ENCODE measurements at regions not wholly inside any gene's neighbourhood (a gene's known extent, or its start where the extent isn't known, plus 50 kb on each side); places are given as distances from the start of the nearest gene placed in this dataset.

- H3K4me1 ChIP-seq: no peaks in the 10 kb centered on the region
- no peak for TF ChIP-seq CTCF (IDR thresholded peaks at IDR 0.05)
- no peak for TF ChIP-seq POLR2A (IDR thresholded peaks at IDR 0.05)
- no peak for DNase-seq
Measured at GRCh38 chr16:6714510-6714909, 618.1 kb upstream of the RBFOX1 start.

GRCh38 chr16:6709736-6710135 is 622.9 kb upstream of the RBFOX1 start:
- Histone ChIP-seq H3K9me3 (no peaks in the 10 kb centered on the region), H3K27ac (no peak overlapping the region), H3K4me3 (no peak overlapping the region), H3K4me1 (no peaks in the 10 kb centered on the region), H3K27me3 (no peaks in the 10 kb centered on the region), H3K36me3 (no peaks in the 10 kb centered on the region)
- TF ChIP-seq POLR2A (IDR thresholded peaks at IDR 0.05) (no peak), CTCF (IDR thresholded peaks at IDR 0.05) (no peak)
- DNase-seq: no peak

More at GRCh38 chr16:6714510-6714909, 618.1 kb upstream of the RBFOX1 start:
- no peak overlapping the region for H3K4me3 ChIP-seq
- H3K9me3 ChIP-seq: no peaks in the 10 kb centered on the region
- no peaks in the 10 kb centered on the region for H3K27me3 ChIP-seq
- H3K27ac ChIP-seq: no peak overlapping the region
- H3K36me3 ChIP-seq: no peaks in the 10 kb centered on the region

GRCh38 chr16:6708576-6709215 is 623.9 kb upstream of the RBFOX1 start:
- H3K9me3 ChIP-seq: no peaks in the 10 kb centered on the region
- H3K27ac ChIP-seq: no peak overlapping the region
- no peaks in the 10 kb centered on the region for H3K36me3 ChIP-seq
- H3K4me1 ChIP-seq: no peaks in the 10 kb centered on the region
- DNase-seq: no peak
- H3K4me3 ChIP-seq: no peak overlapping the region
- H3K27me3 ChIP-seq: no peaks in the 10 kb centered on the region
- TF ChIP-seq CTCF (IDR thresholded peaks at IDR 0.05): no peak
- no peak for TF ChIP-seq POLR2A (IDR thresholded peaks at IDR 0.05)

- Histone ChIP-seq H3K4me1 (no peaks in the 10 kb centered on the region), H3K27ac (no peak overlapping the region), H3K9me3 (no peaks in the 10 kb centered on the region), H3K36me3 (no peaks in the 10 kb centered on the region), H3K27me3 (no peaks in the 10 kb centered on the region), H3K4me3 (no peak overlapping the region)
- DNase-seq: no peak
- TF ChIP-seq CTCF (IDR thresholded peaks at IDR 0.05): no peak
- no peak for TF ChIP-seq POLR2A (IDR thresholded peaks at IDR 0.05)
Measured at GRCh38 chr16:6704306-6704930, 628.2 kb upstream of the RBFOX1 start.

- H3K4me3 ChIP-seq: no peak overlapping the region
- no peak for DNase-seq
- no peaks in the 10 kb centered on the region for H3K9me3 ChIP-seq
- no peak for TF ChIP-seq CTCF (IDR thresholded peaks at IDR 0.05)
- no peak for TF ChIP-seq POLR2A (IDR thresholded peaks at IDR 0.05)
- H3K4me1 ChIP-seq: no peaks in the 10 kb centered on the region
- H3K27ac ChIP-seq: no peak overlapping the region
- H3K36me3 ChIP-seq: no peaks in the 10 kb centered on the region
- no peaks in the 10 kb centered on the region for H3K27me3 ChIP-seq
Measured at GRCh38 chr16:6701096-6701495, 631.5 kb upstream of the RBFOX1 start.
